ENCODE measurements at regions not wholly inside any gene's neighbourhood (a gene's known extent, or its start where the extent isn't known, plus 50 kb on each side); places are given as distances from the start of the nearest gene placed in this dataset.
"Not testable (repeated sequence)": the region's sequence is repeated elsewhere in the genome, so short reads cannot be mapped to it uniquely, and the experiment has no call there.

GRCh38 chr13:34360702-34361101 lies 542.8 kb downstream of the RFC3 start:
- DNase-seq (ENCODE audit: low spot score), result no peak

GRCh38 chr13:34361560-34361959 lies 543.6 kb downstream of the RFC3 start:
- DNase-seq (ENCODE audit: low spot score), result no peak

GRCh38 chr13:34363266-34363665 lies 545.3 kb downstream of the RFC3 start:
- DNase-seq (ENCODE audit: low spot score), result no peak

DNA sequence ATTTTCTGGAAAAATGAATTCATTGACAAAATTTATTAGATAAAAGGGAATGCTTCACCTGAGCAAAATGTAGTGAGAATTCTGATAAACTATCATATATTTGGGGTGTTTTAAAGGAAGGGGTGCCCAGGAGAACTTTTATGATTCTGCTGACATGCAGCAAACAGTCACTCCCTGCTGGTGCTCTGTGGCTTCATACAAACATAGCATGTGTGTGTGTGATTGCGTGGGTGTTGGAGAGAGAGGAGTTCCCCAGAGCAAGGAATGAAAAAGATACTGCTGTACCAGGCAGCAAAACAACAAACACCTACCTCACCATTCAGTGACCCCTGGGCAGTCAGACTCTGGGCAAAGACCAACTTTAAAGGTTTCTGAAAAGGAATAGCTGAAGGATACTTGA lies 546.7 kb downstream of the RFC3 start:
- DNase-seq (ENCODE audit: low spot score), result no peak

GRCh38 chr13:34369931-34370330 lies 552.0 kb downstream of the RFC3 start:
- DNase-seq (ENCODE audit: low spot score), result no peak

DNA sequence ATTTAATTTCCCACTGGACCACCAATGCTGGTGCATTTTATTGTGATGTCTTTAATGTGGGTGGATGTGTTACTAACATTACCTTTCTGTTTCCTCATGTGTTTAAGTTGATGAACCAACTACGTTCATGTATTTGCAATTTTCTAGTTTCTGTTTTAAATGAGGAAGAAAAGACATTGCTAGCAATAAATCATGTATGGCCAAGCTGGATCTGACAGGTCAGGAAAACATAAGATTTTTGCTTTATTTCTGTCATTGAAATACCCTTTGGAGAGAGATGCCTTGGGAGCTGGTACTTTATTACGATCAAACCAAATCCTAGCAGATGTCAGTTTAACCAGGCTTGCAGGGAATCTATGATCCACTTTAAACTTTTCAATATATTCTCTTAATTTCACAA lies 553.2 kb downstream of the RFC3 start:
- DNase-seq (ENCODE audit: low spot score), result no peak

DNA sequence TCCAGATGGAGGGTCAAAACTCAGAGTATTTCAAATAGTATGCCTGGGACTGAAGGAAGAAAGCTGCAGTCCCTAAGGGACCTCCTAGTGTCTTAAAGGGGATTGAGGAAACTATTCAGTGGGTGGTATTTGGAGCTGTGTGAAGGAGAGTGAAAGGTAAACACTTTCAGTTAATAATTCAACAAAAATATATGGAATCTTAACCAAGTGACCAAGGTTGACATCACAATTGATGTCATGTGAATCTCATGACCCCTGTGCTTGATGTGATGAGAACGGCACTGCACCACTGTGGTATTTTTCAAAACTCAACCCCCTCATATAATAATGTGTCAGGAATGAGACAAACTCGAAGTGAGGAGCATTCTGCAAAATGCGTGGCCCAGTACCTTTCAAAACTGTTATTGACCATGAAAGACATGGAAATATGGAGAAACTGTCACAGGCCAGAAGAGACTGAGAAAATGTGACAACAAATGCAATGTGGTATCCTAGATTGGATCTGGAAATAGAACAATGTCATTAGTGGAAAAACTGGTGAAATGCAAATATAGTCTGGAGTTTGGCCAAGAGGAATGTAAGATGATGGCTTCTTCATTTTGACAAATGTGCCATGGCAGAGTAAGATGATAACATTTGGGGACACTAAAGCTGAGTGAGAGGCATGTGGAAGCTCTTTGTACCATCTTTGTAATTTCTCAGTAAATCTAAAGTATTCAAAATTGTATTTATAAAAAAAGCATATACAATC lies 553.9 kb downstream of the RFC3 start:
- DNase-seq (ENCODE audit: low spot score), result no peak

GRCh38 chr13:34372581-34372980 lies 554.6 kb downstream of the RFC3 start:
- DNase-seq (ENCODE audit: low spot score), result no peak

DNA sequence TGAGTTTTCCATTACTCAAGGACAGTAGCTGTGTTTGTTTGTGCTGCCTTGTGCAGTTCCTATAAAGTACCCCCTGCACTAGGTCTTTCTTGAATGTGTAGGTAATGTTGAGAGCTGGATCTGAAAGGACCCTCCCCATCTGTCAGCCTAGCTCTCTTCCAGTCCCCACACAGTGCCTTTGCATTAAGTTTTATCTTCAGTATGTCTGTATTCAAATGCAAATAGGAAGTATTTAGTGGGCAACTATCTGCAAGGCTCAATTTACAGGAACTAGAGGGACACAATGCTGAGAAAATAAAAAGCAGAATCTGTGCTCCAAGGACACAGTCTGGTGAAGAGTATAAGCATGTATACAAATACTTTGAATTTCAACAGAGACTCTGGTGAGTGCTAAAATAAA lies 558.5 kb downstream of the RFC3 start:
- no peak for DNase-seq (ENCODE audit: low spot score)

GRCh38 chr13:34381228-34381627 lies 560.8 kb upstream of the NBEA start:
- no peak for DNase-seq (ENCODE audit: low spot score)

DNA sequence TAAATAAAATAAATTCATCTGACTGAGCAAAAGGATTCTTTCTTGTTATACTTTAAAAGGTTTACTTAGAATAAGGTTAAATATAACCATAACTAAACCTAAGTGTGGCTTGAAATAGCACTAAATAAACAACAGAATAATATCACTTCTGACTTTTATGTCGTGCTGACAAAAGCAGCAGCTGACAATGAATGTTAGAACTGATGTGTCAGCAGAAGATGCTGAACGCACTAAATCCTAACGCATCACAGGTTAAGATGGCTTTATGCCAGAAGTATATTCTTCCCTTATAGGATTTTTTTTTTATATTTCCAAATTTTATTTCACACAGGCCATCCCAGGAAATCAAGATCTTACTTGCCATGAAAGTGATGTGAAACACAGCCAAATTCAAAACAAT lies 558.3 kb upstream of the NBEA start:
- no peak for DNase-seq (ENCODE audit: low spot score)

- not testable (repeated sequence) for DNase-seq (ENCODE audit: low spot score)
Observed at GRCh38 chr13:34386229-34386628, 555.8 kb upstream of the NBEA start.

DNA sequence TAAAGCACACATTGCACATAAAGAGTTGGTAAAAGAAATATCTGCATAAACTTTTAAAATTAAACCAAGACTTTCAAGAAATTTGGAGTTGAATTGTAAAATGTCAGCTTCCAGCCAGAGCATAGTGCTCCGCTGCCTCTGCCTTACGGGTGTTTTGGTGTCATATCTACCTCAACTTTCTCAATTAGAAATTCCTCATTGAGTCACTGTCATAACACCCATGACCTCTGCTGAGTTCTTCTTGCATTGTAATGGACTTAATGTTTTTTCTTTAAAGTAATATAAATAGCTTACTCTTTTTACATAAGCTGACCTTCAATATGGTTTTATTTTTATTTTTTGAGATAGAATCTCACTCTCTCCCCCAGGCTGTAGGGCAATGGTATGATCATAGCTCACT lies 551.0 kb upstream of the NBEA start:
- no peak for DNase-seq (ENCODE audit: low spot score)

DNA sequence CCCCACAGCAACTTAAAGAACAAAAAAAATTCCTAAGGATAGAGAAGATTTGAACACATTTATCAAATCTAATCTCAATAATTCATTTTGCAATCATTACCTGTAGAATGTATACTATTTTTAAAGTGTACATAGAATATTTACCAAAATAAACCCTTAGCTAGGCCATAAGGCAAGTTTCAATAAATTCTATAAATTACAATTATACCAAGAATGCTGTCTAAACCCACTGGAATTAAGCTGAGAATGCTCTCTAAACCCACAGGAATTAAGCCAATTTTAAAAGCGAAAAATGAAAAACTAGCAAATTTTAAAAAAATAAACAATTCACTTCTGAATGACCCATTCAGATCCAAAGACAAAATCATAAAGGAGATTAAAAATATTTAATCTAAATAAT lies 540.4 kb upstream of the NBEA start:
- DNase-seq (ENCODE audit: low spot score), result no peak

DNA sequence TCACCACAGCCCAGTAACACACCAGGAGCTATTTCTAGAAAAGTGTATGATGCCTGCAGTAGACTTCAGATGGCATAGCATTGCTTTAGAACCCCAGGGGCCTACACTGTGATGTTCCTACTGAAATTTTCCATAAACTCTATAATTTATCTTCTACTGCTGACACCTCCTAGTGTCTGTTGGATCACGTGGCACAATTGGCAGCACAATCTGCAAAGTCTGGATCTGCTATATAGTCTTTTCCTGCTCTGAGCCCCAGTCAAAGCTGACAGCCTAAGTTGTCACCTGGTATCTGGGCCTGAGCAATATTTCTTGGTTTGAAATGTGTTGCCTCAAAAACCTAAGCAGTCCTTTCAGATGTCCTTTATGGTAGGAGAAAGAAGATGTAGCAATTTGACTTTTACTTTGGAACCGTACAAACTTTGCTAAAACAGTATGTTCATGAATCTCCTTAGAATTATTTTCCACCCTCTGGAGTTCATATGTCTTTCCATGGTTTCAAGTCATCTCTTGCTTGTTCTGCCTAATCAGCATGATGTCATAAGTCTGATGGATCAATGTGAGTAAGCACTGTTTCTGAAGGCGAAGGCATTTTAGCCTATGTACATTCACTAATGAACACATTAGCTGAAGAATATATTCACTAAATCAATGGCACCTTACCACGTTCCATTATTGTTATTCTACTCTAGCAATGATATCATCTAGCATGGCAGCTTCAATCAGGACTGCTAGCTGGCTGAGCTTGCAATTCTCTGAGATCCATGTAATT lies 536.5 kb upstream of the NBEA start:
- no peak for DNase-seq (ENCODE audit: low spot score)

DNA sequence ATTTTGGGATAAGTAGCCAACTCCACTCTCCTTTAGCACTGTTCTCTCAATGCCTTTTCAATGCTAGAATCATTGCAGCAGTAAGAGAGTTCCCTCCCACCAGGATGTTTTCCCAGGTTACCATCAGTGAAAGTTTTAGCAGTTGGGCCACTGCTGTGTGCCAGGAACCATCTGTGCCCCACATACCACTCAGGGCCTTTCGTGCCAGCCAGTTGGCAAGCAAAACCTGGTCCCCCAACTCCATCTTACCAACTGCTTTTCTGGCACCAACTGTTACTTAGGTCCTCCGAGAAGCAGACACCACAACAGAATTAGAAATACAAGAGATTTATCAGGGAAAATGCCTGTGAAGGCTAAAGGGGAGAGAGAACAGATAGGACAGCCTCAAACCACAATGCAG lies 533.4 kb upstream of the NBEA start:
- no peak for DNase-seq (ENCODE audit: low spot score)

GRCh38 chr13:34409496-34410182 lies 532.4 kb upstream of the NBEA start:
- no peak for DNase-seq (ENCODE audit: low spot score)

- DNase-seq (ENCODE audit: low spot score), result no peak
Observed at GRCh38 chr13:34410678-34411077, 531.4 kb upstream of the NBEA start.

GRCh38 chr13:34411177-34411576 lies 530.9 kb upstream of the NBEA start:
- no peak for DNase-seq (ENCODE audit: low spot score)

GRCh38 chr13:34411894-34412293 lies 530.2 kb upstream of the NBEA start:
- DNase-seq (ENCODE audit: low spot score), result no peak

GRCh38 chr13:34412295-34412694 lies 529.8 kb upstream of the NBEA start:
- DNase-seq (ENCODE audit: low spot score), result no peak

DNA sequence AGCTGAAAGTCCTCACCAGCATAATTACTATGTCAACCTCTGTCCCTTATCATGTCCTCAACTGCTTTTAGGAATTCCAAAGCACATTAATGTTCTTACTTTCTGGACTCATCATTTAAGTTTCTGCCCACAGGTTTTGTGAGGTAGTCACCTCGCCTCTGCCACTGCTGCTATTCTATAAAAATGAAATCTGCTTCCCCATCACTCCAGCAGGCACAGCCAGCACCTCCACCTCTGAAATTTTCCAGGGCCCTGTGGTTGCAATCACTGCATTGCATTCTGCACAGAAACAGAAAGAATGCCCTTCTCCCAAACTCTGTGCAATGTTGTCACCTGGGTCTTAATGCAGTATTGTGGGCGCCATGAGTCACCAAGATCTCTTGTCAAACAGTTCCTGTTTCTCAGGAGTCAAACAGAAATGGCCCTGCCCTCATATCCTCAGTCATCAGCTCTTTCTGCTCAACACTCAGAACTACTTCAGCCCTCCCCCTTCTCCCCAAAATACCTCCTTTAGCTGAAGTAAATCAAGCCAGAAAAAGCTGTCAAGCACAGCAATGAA lies 529.2 kb upstream of the NBEA start:
- DNase-seq (ENCODE audit: low spot score), result no peak

Data from D341Med (cell line).